SK-N-SH (cell line): ENCODE measurements at regions not wholly inside any gene's neighbourhood (a gene's known extent, or its start where the extent isn't known, plus 50 kb on each side); places are given as distances from the start of the nearest gene placed in this dataset.

Experiments
- CTCF ChIP-seq: fragments of 200-600 bp; sonication (generic); IDR thresholded peaks from 2 replicates; pipeline ENCODE4 v1.6.1; 2017; ENCODE audit warnings: antibody characterized with exemption, mild to moderate bottlenecking, moderate library complexity
- RCOR1 ChIP-seq: fragments of 150-350 bp; IDR thresholded peaks from 2 replicates; pipeline ENCODE4 v1.6.1; 2017; ENCODE audit warnings: antibody characterized with exemption, low read length
- REST ChIP-seq: IDR thresholded peaks from 2 replicates; pipeline ENCODE4 v1.6.1; 2012; ENCODE audit warnings: mild to moderate bottlenecking, low read depth, low read length, moderate library complexity
- SMC3 ChIP-seq: IDR thresholded peaks from 2 replicates; pipeline ENCODE4 v1.6.1; 2012; ENCODE audit warnings: low read depth, low read length, improper control_type of control experiment

GRCh38 chr1:177466286-177466685 is 295.5 kb downstream of the BRINP2 start:
- TF ChIP-seq REST (no peak), RCOR1 (no peak), CTCF (no peak), SMC3 (no peak)
